HG02642 (cell line): ENCODE measurements at regions not wholly inside any gene's neighbourhood (a gene's known extent, or its start where the extent isn't known, plus 50 kb on each side); places are given as distances from the start of the nearest gene placed in this dataset.

Experiments used
- ATAC-seq: cut with Tn5 transposase; IDR thresholded peaks from one replicate; pipeline ENCODE4 v1.9.1; 2021; ENCODE audit warnings: mild to moderate bottlenecking; ENCODE audit not compliant: unreplicated experiment, poor library complexity

DNA sequence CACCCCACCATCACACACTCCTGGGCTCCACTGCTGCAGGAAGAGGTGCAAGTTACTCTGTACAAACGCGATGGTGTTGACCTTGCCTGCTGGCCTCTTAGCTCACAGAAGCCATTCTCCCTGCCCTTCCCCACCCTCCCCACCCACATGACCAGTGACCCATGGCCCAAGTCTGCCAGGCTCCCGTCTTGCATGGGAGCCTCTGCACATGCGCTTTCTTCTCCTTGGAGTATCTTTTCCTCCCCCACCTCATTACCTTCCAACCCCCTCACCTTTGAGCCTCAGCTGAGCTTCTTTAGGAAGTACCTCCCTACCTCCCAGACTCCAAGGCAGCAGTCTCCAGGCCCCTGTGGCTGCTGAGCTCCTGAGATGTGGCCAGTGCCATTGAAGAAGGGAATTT is 337.7 kb upstream of the ZNF32 start:
- no peak for ATAC-seq

DNA sequence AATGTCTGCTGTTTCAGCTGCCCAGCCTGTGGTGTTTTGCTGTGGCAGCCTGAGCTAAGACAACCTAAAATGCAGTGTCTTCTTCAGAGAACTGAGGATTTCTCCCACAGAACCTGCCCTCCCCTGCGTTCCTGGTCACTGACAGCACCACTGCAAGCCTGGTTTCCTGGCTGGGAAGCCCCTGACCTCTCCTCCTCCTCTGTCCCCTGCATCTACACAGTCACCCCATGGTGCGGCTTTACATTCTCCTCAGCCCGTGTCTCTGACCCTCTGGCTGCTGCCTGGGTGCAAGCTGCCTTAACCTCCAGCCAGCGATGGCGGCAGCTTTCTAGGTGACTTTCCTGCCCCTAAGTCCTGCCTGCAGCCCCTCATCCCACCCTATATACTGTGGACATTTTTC is 337.3 kb upstream of the ZNF32 start:
- no peak for ATAC-seq

DNA sequence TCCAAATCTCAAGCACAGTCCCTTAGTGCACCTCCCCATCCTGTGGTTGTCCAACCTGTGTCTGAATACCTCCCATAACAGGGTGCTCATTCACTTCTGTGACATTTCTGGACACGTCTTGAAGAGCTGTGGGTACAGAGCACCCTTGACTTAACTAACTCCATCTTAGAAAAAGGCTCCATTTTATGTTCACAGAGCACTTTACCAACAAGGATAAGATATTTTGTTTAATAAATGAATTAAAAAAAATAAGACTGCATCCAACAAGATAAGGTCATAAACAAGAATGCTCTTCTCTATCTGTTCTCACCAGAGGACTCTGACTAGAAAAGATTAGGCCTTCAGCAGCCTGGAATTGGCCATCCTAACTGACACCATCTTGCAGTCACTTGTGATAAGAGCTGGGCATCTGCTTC is 335.2 kb upstream of the ZNF32 start:
- ATAC-seq: no peak

DNA sequence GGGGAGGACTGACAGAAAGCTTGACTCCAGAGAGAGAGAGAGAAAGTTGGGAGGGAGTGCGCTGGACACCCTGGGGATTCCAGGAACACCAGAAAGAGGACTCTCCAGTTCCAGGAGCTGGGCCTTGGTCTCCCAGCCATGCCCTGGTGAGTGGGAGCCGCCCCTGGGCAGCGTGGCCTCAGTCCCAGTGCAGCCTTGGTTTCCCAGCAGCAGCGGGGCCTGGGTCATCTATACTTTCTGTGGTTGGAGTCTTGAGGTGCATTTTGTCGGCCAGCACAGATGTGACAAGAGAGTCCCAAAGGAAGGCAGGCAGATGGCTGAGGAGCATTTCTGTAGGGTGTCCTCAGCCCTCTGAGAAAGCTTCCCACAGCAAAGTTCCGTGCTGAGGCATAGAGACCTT is 334.7 kb upstream of the ZNF32 start:
- no peak for ATAC-seq

DNA sequence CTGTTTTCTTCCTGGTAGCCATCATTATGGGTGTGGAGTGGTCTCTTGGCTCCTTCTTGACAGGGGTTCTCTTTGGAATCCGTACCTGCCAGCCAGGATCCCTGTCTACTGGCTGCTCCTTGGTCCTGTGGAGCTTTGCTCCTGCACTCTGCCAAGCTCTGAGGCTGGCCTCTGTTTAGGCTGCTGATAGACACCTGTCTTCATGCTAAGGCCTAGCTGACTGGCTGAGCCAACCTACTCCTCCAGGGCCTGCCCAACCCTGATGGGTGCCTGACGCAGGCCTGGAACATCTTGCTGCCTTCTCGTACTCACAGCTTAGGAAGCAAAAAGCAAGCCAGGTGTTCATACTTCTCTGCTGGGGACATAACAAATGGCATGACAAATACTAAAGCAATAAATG is 333.6 kb upstream of the ZNF32 start:
- no peak for ATAC-seq

DNA sequence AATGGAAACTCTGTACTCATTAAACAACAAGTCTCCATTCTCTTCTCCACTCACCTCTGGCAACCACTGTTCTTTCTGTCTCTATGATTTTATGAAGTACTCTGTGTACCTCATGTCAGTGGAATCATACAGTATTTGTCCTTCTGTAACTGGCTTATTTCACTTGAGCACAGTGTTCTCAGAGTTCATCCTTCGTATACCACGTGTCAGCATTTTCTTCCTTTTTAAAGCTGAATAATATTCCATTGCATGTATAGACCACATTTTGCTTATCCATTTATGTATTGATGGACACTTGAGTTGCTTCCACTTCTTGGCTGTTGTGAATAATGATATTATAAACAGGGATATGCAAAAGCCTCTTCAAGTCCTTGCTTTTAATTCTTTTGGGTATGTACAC is 333.0 kb upstream of the ZNF32 start:
- no peak for ATAC-seq

DNA sequence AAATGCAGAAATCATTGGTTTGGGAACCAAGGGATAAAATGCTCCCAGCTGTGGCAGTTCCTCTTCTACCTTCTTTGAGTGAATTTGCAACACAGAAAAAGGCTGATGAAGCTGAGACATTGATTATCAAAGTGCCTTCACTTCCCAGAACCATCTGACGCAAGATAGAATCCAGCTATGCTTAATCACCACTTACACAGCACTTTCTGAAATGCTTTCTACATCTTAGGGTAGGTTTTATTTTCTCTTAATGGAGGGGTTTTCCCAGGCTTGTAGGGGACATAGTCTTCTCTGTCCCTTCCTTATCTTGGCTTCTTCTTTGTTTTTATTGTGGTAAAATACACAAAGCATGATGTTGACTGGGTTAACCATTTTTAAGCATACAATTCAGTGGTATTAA is 332.6 kb upstream of the ZNF32 start:
- no peak for ATAC-seq

DNA sequence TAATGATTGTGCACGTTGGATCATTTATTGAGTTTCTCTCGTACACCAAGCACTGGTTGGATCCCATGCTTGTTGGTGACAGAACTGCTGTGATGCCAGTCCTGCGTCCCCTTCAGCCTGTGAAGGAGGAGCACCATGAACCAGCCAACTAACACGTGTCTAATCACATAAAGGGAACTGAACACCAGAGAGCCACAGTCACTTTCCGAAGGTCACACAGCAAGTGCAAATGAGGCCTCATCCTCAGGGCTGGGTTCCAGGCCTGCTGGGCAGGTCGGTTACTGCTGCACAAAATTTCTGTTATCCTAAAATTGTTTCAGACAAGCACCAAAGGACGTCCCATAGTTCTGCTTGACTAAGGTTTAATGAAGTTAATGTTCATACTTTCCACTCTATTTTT is 332.0 kb upstream of the ZNF32 start:
- ATAC-seq: no peak

DNA sequence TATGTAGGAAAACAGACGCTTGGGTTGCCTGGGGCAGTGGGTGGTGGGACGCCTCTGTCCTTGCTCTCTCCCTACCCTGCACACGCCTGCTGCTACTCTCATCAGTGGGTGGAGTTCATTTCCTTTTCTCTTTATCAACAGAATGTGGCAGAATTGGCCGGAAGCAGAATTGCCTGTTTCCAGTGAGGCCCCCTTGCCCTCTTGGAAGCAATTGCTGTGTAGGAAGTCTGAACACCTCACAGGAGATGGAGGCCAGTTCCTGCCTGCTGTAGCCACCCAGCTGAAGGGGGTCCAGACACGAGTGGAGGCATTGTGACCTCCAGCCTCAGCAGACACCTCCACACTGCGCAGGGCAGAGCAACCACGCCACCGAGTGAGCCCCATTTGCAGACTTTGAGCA is 331.6 kb upstream of the ZNF32 start:
- no peak for ATAC-seq

DNA sequence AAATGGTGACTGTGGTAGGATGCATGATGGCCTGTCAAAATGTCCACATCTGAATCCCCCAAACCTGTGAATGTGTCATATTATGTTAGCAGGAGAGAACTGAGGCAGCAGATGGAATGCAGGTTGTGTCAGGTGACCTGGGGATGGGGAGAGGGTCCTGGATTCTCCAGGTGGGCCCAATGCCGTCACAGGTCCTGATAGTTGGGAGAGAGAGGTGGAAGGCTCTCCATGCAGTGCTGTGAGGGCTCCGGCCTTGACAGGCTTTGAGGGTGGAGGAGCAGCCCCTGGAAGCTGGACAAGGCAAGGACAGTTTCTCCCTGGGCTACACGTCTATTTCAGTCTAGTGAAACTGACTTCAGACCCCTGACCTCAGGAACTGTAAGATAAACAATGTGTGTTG is 330.9 kb upstream of the ZNF32 start:
- ATAC-seq: no peak

DNA sequence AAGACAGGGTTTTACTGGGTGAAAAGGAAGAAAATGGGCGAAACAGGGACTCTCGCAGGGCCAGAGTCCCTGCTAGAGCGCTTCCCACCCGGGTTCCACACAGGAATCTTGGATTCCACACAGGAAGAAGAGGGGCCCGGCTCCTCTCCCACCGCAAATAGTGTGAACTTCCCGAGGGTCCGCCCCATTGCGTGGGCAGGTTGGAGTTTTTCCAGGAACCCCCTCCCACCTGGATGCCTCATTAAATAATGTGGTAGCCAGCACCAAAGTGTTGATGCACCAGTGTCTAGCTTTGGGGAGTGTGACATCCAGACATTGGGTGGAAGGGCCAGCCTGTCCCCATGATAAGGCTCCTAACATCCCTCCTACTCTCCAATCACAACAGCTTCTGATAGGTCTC is 330.3 kb upstream of the ZNF32 start:
- ATAC-seq: no peak

DNA sequence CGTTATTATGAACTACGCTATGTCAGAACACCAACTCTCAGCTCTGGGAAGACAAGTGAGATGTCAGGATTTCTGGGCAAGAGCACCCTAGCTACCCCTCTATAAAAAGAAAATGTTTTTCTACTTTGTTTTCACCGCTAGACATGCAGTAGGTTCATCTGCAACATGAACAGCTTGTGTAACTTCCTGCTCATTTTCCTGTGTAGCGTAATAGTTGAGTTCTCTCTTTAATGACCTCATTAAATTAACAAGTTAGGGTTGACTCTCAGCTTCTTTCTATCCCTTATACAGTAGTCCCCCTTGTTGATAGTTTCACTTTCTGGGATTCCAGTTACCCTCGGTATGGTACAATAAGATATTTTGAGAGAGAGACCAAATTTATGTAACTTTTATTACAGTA is 329.4 kb upstream of the ZNF32 start:
- no peak for ATAC-seq

DNA sequence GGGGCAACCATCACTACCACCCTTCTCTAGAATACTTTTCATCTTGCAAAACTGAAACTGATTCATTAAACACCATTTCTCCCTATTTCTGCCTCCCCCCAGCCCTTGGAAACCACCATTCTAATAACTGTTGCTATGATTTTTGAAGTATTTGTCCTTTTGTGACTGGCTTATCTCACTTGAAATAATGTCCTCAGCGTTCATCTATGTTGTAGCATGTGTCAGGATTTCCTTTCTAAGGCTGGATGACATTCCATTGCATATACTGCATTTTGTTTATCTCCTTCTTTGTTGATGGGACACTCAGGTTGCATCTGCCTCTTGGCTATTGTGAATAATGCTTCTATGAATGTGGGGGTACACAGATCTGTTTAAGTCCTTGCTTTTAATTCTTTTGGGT is 327.6 kb upstream of the ZNF32 start:
- no peak for ATAC-seq

DNA sequence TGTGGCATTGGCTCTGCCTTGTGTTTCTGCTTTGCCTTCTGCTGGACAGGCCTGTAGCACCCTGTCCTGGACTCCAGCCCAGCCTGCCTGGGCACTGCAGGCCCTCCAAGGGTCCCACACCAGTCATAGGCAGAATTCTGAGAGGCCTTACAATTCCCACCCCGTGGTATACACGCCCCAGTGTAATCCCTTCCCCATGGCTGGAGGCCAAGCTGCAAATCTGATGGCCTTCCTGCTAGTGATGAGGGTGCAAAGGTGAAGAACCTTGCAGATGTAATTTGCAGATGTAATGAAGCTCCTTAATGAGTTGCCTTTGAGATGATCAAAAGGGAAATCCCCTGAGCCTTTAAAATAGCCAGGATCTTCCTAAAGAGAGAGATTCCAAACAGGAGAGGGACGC is 325.1 kb upstream of the ZNF32 start:
- ATAC-seq: no peak

DNA sequence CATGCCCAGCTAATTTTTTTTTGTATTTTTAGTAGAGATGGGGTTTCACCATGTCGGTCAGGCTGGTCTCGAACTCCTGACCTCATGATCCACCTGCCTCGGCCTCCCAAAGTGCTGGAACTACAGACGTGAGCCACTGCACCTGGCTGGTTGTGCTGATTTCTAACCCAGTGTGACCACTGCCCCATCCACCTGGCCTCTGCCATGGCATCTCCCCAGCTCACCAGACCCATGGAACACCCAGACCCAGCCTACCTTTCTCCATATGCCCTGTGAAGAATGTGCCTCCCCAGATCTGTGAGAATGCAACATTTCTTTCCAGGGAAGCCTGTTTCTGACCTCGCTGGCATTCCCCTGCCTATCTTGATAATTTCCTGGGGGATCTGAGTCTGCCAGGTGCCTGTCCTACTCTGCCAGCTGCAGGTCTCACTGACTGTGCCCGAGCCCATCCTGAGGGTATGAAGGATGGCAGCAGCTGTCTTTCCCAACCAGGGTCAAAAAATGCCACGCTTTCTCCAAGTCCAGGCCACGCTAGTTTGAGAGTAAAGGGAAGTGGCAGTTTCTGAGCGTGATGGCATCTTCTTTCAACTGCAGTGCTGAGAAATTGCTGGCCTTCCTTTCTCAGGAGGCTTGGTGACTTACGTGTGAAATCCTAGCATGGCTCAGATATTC is 324.4 kb upstream of the ZNF32 start:
- ATAC-seq: no peak

DNA sequence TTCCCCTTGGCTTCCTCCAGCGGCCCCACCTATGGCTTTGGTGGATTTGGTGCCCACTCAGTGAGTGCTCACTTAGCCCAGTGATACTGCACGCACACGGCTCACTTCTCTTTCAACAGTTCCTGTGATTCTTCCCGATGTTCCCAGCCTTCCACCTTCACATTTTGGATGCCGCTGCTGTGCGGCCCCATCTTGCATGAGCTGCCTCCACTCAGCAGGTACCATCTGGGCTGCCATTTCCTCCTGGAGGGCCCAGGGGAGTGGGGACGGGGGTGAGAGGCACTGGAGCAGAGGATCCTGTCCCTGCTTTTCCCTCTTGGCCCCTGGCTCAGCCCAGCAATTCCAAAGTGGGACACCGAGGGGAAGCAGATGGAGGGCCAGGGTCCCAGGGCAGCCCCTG is 323.3 kb upstream of the ZNF32 start:
- no peak for ATAC-seq

DNA sequence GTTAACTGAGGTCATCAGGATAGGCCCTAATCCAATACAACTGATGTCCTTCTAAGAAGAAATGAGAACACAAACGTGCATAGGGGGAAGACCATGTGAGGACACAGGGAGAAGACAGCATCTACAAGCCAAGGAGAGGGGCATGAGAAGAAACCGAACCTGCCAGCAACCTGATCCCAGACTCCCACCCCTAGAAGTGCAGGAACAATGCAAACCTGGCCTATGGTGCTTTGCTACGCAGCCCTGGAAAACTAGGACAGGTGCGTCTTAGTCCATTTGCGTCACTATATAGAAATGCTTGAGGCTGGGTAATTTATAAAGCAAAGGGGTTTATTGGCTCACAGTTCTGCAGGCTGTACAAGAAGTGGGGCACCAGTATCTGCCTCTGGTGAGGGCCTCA is 322.6 kb upstream of the ZNF32 start:
- ATAC-seq: no peak

DNA sequence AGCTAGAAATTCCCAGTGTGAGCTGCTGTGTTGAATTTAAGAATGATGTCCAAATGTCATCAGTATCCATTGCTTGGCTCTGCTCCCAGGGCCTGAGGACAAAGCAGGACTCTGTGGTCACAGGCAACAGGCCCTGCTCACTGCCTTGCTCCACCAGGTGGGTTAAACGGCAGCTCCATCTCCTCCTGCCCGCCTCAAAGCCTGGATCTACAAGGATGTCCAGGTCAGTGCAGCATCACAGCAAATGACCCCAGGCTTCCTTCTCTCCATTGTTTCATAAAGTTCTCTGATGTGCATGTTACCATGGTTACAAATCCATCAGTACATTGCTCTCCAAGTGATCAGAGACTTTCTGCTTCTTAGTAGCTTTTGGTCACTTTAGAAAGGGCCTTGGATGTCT is 322.0 kb upstream of the ZNF32 start:
- ATAC-seq: no peak

DNA sequence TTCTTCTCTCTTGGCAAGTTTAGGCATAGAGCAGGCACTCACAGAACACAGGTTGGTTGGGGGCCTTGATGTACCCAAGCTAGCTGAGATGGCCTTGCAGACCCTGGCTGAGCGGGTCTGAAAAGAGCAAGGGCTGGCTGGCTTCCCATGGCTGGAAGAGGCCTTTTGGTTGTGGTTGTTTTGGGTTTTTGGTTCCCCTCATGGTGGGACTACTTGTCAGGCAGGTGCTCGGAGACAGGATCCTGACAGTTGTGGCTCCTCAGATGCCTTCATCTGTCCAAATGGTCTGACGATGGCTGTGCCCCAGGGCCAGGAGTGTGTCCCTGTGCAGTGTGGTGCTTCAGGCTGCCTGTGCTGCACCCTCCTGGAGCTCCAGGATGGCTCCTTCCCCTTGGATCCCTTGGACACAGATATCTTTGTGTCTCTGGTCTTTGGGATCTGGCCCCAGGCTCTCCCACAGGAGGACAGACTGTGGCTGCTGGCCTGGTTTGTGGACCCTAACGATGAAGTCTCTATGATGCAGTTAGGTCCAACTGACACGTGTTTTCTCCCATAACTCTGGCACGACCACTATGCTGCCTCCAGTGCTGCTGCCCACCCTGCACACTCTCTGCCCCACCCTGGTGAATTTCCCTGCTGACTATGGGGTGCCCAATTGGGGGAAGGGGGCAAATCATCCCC is 321.5 kb upstream of the ZNF32 start:
- no peak for ATAC-seq

DNA sequence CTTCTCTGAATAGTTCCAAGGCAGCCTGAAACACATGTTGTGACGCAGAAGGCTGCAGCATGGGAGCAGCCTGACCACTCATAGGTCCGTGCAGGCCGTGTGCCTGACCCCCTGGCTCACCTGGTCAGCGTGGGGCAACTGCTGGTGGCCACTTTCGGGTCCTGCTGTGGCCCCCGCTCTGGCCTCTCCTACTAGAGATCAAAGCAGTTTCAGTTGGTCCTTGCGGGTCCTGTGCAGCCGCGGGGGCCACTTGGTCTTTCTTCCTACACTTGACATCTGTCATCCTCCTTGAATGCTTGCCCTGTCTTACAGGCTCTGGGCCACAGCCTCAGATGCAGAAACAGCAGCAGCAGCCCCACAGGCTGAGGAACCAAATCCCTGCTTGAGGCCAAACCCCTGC is 320.8 kb upstream of the ZNF32 start:
- ATAC-seq: no peak

DNA sequence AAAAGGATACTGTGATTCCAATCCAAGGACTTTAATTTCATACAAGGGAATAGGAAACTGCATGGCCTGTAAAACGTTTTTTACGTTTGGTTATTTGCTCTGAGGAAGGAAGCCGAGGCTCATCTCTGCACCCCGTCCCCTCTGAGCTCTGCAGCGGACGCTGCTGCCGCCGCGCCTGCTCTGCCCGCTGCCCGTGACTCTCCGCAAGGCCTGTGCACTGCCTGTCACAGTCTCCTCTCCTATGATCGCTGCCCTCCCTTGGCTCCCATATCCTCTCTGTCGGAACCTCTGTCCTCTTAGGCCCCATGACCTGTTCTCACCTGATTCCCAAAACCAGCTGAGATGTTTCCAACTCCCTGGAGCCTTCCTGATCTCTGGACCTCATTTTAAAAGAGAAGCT is 320.3 kb upstream of the ZNF32 start:
- ATAC-seq: no peak

DNA sequence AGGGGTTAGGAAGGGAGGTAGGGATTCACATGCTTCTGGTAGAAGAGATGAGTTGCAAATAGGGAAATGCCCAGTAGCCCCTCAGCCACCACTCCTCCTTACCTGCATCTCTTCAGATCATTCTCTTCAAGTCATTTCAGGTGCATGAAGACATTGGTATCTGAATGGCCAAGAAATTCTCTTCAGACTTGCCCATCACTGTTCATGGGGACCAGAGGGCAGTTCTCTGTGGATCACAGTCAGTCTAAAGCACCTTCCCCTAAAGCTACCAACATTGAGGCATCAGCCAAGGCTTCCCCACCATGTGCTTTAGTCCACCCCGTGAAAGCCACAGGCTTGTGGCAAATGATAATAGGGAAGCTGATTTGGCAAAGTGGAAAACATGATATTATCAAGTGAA is 319.4 kb upstream of the ZNF32 start:
- ATAC-seq: no peak
